H9 (cell line): ENCODE measurements at regions not wholly inside any gene's neighbourhood (a gene's known extent, or its start where the extent isn't known, plus 50 kb on each side); places are given as distances from the start of the nearest gene placed in this dataset.

Experiments used
- DNase-seq: peaks from one replicate; pipeline ENCODE4 v3.0.0-alpha.2; 2017
- H2AFZ ChIP-seq: one replicate; pipeline ENCODE4 v1.6.1; 2013; ENCODE audit warnings: mild to moderate bottlenecking, low read length, control low read depth, moderate library complexity
- H2AK5ac ChIP-seq: 2 replicates; pipeline ENCODE4 v1.6.1; 2013; ENCODE audit warnings: low read length, control low read depth, mixed read lengths; ENCODE audit not compliant: insufficient read length
- H2BK120ac ChIP-seq: one replicate; pipeline ENCODE4 v1.6.1; 2013; ENCODE audit warnings: low read depth, mild to moderate bottlenecking, low read length, control low read depth, inconsistent platforms; ENCODE audit not compliant: poor library complexity, severe bottlenecking
- H2BK12ac ChIP-seq: 2 replicates; pipeline ENCODE4 v1.6.1; 2013; ENCODE audit warnings: low read length, control low read depth, mixed read lengths, low read depth; ENCODE audit not compliant: insufficient read length
- H2BK15ac ChIP-seq: 2 replicates; pipeline ENCODE4 v1.6.1; 2013; ENCODE audit warnings: low read depth, low read length, control low read depth
- H2BK20ac ChIP-seq: one replicate; pipeline ENCODE4 v1.6.1; 2013; ENCODE audit warnings: low read depth, mild to moderate bottlenecking, low read length, control low read depth, inconsistent platforms; ENCODE audit not compliant: poor library complexity, severe bottlenecking
- H2BK5ac ChIP-seq: 2 replicates; pipeline ENCODE4 v1.6.1; 2013; ENCODE audit warnings: low read length, control low read depth, mixed read lengths; ENCODE audit not compliant: insufficient read length
- H3K14ac ChIP-seq: 2 replicates; pipeline ENCODE4 v1.6.1; 2013; ENCODE audit warnings: low read length, control low read depth; ENCODE audit not compliant: insufficient read depth
- H3K18ac ChIP-seq: 2 replicates; pipeline ENCODE4 v1.6.1; 2013; ENCODE audit warnings: low read depth, mild to moderate bottlenecking, mixed read lengths, low read length, control low read depth; ENCODE audit not compliant: insufficient read length
- H3K23ac ChIP-seq: 2 replicates; pipeline ENCODE4 v1.6.1; 2013; ENCODE audit warnings: low read length, control low read depth, mixed read lengths, low read depth; ENCODE audit not compliant: insufficient read length
- H3K23me2 ChIP-seq: 2 replicates; pipeline ENCODE4 v1.6.1; 2013; ENCODE audit warnings: low read depth, mild to moderate bottlenecking, mixed read lengths, low read length, control low read depth; ENCODE audit not compliant: insufficient read length, poor library complexity, severe bottlenecking
- H3K27ac ChIP-seq: 2 replicates; pipeline ENCODE4 v1.5.1; 2013; ENCODE audit warnings: low read length, control low read depth, mixed read lengths, low read depth; ENCODE audit not compliant: insufficient read length
- H3K27me3 ChIP-seq: 2 replicates; pipeline ENCODE4 v1.6.1; 2013; ENCODE audit warnings: low read length, control low read depth, inconsistent platforms; ENCODE audit not compliant: insufficient read depth
- H3K4ac ChIP-seq: 2 replicates; pipeline ENCODE4 v1.6.1; 2013; ENCODE audit warnings: low read depth, mild to moderate bottlenecking, control low read depth, inconsistent platforms, low read length, moderate library complexity
- H3K4me1 ChIP-seq: 2 replicates; pipeline ENCODE4 v1.6.1; 2013; ENCODE audit warnings: low read length, control low read depth, inconsistent platforms; ENCODE audit not compliant: insufficient read depth
- H3K4me2 ChIP-seq: 2 replicates; pipeline ENCODE4 v1.6.1; 2013; ENCODE audit warnings: low read length, control low read depth, mixed read lengths; ENCODE audit not compliant: insufficient read length, insufficient read depth
- H3K56ac ChIP-seq: 2 replicates; pipeline ENCODE4 v1.6.1; 2013; ENCODE audit warnings: low read depth, mild to moderate bottlenecking, mixed read lengths, low read length, control low read depth; ENCODE audit not compliant: insufficient read length
- H3K79me1 ChIP-seq: 2 replicates; pipeline ENCODE4 v1.6.1; 2013; ENCODE audit warnings: low read depth, mild to moderate bottlenecking, moderate library complexity, low read length, control low read depth, inconsistent platforms; ENCODE audit not compliant: insufficient read depth, poor library complexity, severe bottlenecking
- H3K79me2 ChIP-seq: 2 replicates; pipeline ENCODE4 v1.6.1; 2013; ENCODE audit warnings: low read length, control low read depth, inconsistent platforms; ENCODE audit not compliant: insufficient read depth
- H3K9ac ChIP-seq: 2 replicates; pipeline ENCODE4 v1.6.1; 2013; ENCODE audit warnings: low read length, control low read depth, mixed read lengths; ENCODE audit not compliant: insufficient read length; ENCODE audit errors: extremely low read depth
- H3K9me3 ChIP-seq: one replicate; pipeline ENCODE4 v1.6.1; 2013; ENCODE audit warnings: low read depth, low read length, inconsistent platforms; ENCODE audit not compliant: control insufficient read depth
- H3T11ph ChIP-seq: one replicate; pipeline ENCODE4 v1.6.1; 2013; ENCODE audit warnings: mild to moderate bottlenecking, low read length, control low read depth, inconsistent platforms
- H4K20me1 ChIP-seq: one replicate; pipeline ENCODE4 v1.6.1; 2013; ENCODE audit not compliant: control insufficient read depth, insufficient read length, insufficient read depth
- H4K5ac ChIP-seq: 2 replicates; pipeline ENCODE4 v1.6.1; 2013; ENCODE audit warnings: low read depth, mild to moderate bottlenecking, mixed read lengths, low read length, control low read depth; ENCODE audit not compliant: insufficient read length
- H4K8ac ChIP-seq: replicated peaks from 2 replicates; pipeline ENCODE4 v1.6.1; 2013; ENCODE audit warnings: low read length, control low read depth, mixed read lengths, low read depth; ENCODE audit not compliant: insufficient read length
- H4K91ac ChIP-seq: 2 replicates; pipeline ENCODE4 v1.6.1; 2013; ENCODE audit warnings: low read depth, mild to moderate bottlenecking, moderate library complexity, mixed read lengths, low read length, control low read depth; ENCODE audit not compliant: insufficient read length
- H3K27ac Mint-ChIP-seq, 3 experiments: 2 replicates in 2 of 3; 3 replicates in 1 of 3; pipeline ENCODE4 v1.8.0; 2020 to 2021; ENCODE audit warnings: mixed read lengths in 3 of 3, mild to moderate bottlenecking in 1 of 3, moderate library complexity in 1 of 3
- H3K27me3 Mint-ChIP-seq: 2 replicates; pipeline ENCODE4 v1.8.0; 2021; ENCODE audit warnings: low read depth, mild to moderate bottlenecking, moderate library complexity, mixed read lengths
- H3K36me3 Mint-ChIP-seq, 3 experiments: 2 replicates in 2 of 3; 3 replicates in 1 of 3; pipeline ENCODE4 v1.8.0; 2020 to 2021; ENCODE audit warnings: low read depth in 3 of 3, mixed read lengths in 3 of 3; ENCODE audit not compliant: insufficient read depth in 1 of 3
- H3K4me1 Mint-ChIP-seq, 2 experiments: 2 replicates each; pipeline ENCODE4 v1.8.0; 2020; ENCODE audit warnings: mixed read lengths in 2 of 2
- H3K4me3 Mint-ChIP-seq, 2 experiments: 2 replicates in 1 of 2; 3 replicates in 1 of 2; pipeline ENCODE4 v1.8.0; 2020 to 2021; ENCODE audit warnings: mild to moderate bottlenecking in 2 of 2, mixed read lengths in 2 of 2, moderate library complexity in 1 of 2
- H3K9me3 Mint-ChIP-seq, 2 experiments: 2 replicates in 1 of 2; 3 replicates in 1 of 2; pipeline ENCODE4 v1.8.0; 2020; ENCODE audit warnings: mild to moderate bottlenecking in 2 of 2, mixed read lengths in 2 of 2, moderate library complexity in 1 of 2
- CTCF ChIP-seq: fragments of 200-600 bp; sonication (generic); conservative IDR thresholded peaks from 3 replicates; pipeline ENCODE4 v1.8.0; 2021; ENCODE audit warnings: antibody characterized with exemption, mild to moderate bottlenecking
- WGBS: extraction: QIAGEN DNeasy Blood & Tissue Kit; methylation state at CpG from one replicate; pipeline ENCODE4 v1.1.7; 2013; ENCODE audit warnings: missing lambda C conversion rate, low lambda C conversion rate, mixed read lengths; ENCODE audit not compliant: insufficient read length; ENCODE audit errors: extremely low coverage; 5-methylcytosine and 5-hydroxymethylcytosine counted together

DNA sequence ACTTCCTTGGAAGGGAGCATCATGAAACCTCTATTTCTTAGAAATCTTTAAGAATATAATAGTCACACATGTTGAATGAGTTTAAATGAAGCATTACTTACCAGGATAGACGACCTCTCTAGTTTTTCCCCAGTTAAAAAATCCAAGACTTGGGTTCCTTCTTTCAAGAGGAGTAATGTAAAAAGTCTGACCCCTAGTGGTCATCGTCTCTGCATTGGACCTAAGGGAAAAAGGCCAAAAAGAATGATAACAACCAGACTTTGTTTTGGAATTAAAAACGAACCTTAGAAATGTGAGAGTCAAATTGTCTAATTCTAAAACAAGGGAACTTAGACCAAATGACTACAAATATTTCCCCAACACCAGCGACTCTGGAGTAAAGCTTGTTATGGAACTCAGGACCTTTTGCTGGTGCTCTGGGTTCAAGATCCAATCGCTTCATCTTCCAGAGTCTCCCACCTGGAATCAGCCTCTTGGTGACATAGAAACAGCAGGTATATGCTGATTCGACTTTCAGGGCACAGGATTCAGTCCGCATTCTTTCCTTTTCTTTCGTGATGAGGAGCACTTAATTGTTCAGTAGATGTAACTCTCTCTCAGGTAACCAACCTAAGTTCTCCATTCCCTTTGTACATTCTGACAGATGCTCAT lies 214.8 kb upstream of the TPRG1 start:
- H3K4me1 Mint-ChIP-seq = peaks cover 5 to 6% of the 10 kb centered on the region in 2 experiments
- no peak overlapping the region for H2AK5ac ChIP-seq
- H3K27ac Mint-ChIP-seq = no peak overlapping the region
- WGBS = no CpG with 5 or more reads among the region's 8 CpGs
- no peak overlapping the region for H3T11ph ChIP-seq
- H4K91ac ChIP-seq = no peak overlapping the region
- no peak overlapping the region for H2BK20ac ChIP-seq
- no peak overlapping the region for H3K23ac ChIP-seq
- H3K79me1 ChIP-seq = no peaks in the 10 kb centered on the region
- no peak overlapping the region for H3K27ac ChIP-seq
- no peak overlapping the region for H4K8ac ChIP-seq
- H4K20me1 ChIP-seq = no peaks in the 10 kb centered on the region
- no peak overlapping the region for H2BK120ac ChIP-seq
- H3K23me2 ChIP-seq = no peaks in the 10 kb centered on the region
- H2BK15ac ChIP-seq = no peak overlapping the region
- no peaks in the 10 kb centered on the region for H3K27me3 ChIP-seq
- H3K4ac ChIP-seq = no peak overlapping the region
- no peaks in the 10 kb centered on the region for H3K4me1 ChIP-seq
- H3K18ac ChIP-seq = no peak overlapping the region
- no peaks in the 10 kb centered on the region for H3K79me2 ChIP-seq
- H3K9me3 ChIP-seq = no peaks in the 10 kb centered on the region
- H3K27me3 Mint-ChIP-seq = no peaks in the 10 kb centered on the region
- H3K9me3 Mint-ChIP-seq = no peaks in the 10 kb centered on the region
- H3K36me3 Mint-ChIP-seq = no peaks in the 10 kb centered on the region
- no peak overlapping the region for H3K9ac ChIP-seq
- no peak overlapping the region for H2AFZ ChIP-seq
- no peak overlapping the region for H4K5ac ChIP-seq
- no peak for DNase-seq
- no peak overlapping the region for H3K56ac ChIP-seq
- H3K14ac ChIP-seq = no peak overlapping the region
- TF ChIP-seq CTCF = peak; percentile 89
- no peak overlapping the region for H2BK12ac ChIP-seq
- H3K4me2 ChIP-seq = no peak overlapping the region
- no peak overlapping the region for H2BK5ac ChIP-seq
- no peak overlapping the region for H3K4me3 Mint-ChIP-seq
